HG02642 (cell line): ENCODE measurements at regions not wholly inside any gene's neighbourhood (a gene's known extent, or its start where the extent isn't known, plus 50 kb on each side); places are given as distances from the start of the nearest gene placed in this dataset.

Source experiments
- ATAC-seq: cut with Tn5 transposase; IDR thresholded peaks from one replicate; pipeline ENCODE4 v1.9.1; 2021; ENCODE audit warnings: mild to moderate bottlenecking; ENCODE audit not compliant: unreplicated experiment, poor library complexity

- no peak for ATAC-seq
Observed at GRCh38 chr5:143569722-143570567, 166.5 kb upstream of the NR3C1 start.

- ATAC-seq: no peak
Observed at GRCh38 chr5:143569213-143569701, 165.8 kb upstream of the NR3C1 start.

- no peak for ATAC-seq
Observed at GRCh38 chr5:143567583-143568504, 164.4 kb upstream of the NR3C1 start.

DNA sequence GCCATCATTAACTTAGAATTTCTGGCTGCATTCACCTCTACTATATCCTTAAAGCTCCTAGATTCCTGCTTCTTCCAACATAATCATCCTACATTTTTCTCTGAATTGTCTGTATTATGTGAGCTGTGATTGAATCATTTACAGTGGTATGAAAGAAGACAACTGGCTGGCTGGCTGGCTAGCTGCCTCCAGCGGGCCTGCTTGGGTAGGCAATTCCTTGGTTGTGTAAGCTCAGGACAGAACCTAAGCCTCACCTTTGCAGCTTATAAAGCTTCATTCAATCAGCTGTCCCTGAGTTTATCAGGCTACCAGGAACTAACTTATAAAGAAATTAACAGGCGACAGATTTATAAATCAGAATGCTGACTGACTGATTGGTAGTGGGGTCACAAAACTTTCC lies 162.7 kb upstream of the NR3C1 start:
- no peak for ATAC-seq

DNA sequence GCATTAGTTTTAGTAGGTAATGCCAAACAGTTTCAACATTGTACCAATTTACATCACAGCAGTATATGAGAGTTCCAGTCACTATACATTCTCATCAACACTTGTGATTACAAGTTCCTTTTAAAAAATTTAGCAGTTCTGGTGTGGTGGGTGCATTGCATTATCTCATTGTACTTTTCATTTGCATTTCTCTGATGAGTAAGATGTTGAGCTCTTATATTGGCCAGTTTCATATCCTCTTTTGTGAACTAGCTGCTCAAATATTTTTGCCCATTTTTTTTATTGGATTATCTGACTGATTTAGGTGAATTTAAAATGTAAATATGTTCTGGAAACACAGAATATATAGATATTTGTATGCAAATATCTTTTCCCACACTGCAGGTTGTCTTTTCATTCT lies 160.9 kb upstream of the NR3C1 start:
- ATAC-seq: peak; percentile 96

DNA sequence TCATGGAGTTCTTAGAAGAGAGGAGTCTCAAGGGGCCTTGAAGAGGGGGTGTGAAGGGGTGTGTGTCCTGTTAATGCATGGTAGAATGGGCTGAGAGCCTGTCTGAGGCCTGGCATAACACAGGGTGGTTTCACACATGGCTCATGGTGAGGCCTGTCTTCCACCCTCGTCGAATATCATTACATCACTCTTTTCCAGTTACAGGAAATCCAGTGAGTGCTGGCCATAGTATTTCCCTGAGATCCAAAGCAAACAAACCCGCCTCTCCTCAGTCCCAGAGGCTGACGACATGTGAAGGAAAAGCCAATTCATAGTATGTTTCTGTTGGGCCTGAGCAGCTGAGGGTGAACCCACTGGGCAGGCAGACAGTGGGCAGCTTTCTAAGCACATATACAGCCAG lies 159.4 kb upstream of the NR3C1 start:
- no peak for ATAC-seq

GRCh38 chr5:143561219-143561618 lies 157.7 kb upstream of the NR3C1 start:
- ATAC-seq: no peak

DNA sequence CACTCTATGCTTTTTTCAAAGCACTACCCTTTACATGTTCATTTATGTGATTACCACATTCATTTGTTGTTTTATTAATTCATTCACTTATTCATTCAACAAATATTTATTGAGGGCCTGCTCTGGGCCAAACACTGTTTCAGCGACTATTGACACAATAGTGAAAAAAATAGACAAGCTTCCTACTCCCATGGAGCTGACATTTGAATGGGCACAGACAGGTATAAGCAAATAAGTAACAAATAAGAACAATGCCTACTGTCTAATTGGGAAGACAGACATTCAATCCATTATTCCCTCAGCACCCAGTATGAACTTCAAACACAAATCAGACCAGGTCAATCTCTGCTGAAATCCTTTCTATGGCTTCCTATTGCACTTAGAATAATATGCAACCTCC lies 156.9 kb upstream of the NR3C1 start:
- no peak for ATAC-seq

- ATAC-seq: no peak
Observed at GRCh38 chr5:143559586-143560109, 156.2 kb upstream of the NR3C1 start.

- ATAC-seq: no peak
Observed at GRCh38 chr5:143558048-143558447, 154.6 kb upstream of the NR3C1 start.

DNA sequence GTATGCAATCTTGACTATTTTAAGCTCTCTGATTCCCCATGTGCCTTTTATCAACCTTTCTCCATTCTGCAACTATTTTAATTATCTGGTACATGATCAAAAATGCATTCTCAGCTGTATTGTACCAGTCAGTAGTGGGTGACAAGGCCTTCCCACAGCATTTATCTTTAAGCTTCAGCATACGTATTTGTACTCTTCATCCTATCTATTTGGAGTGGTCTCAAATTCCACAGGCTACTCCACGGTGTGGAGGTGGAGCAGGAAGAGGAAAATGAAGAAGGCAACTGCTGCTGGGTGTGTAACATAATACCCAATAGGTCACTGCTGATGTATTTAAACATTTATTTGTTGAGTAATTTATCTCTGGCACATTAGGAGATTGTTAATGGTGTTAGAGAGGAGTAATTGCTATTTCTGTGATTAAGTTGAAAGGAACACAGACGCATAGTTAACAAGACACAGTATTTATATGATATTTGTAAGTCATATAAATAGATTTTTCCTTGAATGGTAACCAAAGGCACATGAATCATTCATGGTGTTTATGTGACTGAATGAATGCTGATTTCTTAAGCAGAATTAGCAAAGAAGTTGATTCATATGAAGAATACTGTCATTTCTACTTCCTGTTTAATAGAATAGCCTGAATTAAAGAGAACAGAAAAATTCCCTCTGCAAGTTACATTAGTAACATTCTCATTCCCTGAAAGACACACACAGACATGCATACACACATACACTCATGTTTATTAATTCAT lies 153.8 kb upstream of the NR3C1 start:
- ATAC-seq: no peak

DNA sequence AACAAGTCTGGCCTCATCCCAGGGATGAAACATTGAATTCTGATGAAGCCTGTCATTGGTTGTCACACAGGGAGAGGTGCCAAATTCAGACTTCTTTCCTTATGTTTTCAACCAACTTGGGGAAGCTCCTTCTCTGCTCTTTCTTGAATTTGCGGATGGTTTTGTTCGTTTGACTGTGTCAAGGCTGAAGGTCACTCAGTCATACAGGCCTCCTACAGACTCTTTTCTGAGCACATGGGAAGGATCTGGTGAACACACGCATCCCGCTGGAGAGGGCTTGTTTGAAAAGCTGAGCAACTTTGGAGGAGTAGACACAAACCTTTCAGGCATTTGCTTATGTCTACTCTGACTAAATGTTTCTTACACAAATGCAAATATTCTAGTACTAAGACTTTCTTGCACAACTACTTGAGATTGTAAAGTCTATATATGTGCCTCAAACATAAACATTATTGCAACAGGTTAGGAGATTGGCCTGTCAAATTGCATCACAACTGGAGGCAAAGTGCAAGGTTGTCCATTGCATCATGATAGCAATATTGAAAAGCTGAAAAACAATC lies 151.5 kb upstream of the NR3C1 start:
- no peak for ATAC-seq

GRCh38 chr5:143554187-143554717 lies 150.8 kb upstream of the NR3C1 start:
- ATAC-seq: no peak

GRCh38 chr5:143552680-143553079 lies 149.2 kb upstream of the NR3C1 start:
- no peak for ATAC-seq

- ATAC-seq: no peak
Observed at GRCh38 chr5:143551820-143552251, 148.3 kb upstream of the NR3C1 start.

- ATAC-seq: no peak
Observed at GRCh38 chr5:143550986-143551630, 147.6 kb upstream of the NR3C1 start.

- ATAC-seq: no peak
Observed at GRCh38 chr5:143547342-143547741, 143.9 kb upstream of the NR3C1 start.

DNA sequence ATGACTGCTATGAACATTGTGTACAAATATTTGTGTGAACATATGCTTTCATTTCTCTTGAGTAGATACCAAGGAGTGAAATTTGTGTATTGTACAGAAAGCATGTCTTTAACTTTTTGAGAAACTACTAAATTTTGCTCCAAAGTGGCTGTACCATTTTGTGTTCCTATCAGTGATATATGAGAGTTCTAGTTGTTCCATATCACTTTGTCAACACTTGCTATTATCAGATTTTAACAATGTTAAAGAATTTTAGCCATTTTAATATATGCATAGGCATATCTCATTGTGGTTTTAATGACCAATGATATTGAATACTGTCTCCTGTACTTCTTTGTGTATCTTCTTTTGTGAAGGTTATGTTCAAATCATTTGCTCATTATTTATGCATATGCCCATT lies 142.9 kb upstream of the NR3C1 start:
- no peak for ATAC-seq

GRCh38 chr5:143544606-143545005 lies 141.1 kb upstream of the NR3C1 start:
- no peak for ATAC-seq
